Adipocyte (in vitro differentiated cells): ENCODE measurements at regions not wholly inside any gene's neighbourhood (a gene's known extent, or its start where the extent isn't known, plus 50 kb on each side); places are given as distances from the start of the nearest gene placed in this dataset.

ENCODE experiments used
- DNase-seq: peaks from one replicate; pipeline ENCODE4 v3.0.0-alpha.2; 2015; ENCODE audit warnings: low read depth
- H3K27me3 ChIP-seq: replicated peaks from 2 replicates; pipeline ENCODE4 v1.7.0; 2013; ENCODE audit warnings: mild to moderate bottlenecking, low read length, moderate library complexity; ENCODE audit not compliant: control insufficient read depth, insufficient read depth
- H3K36me3 ChIP-seq: 2 replicates; pipeline ENCODE4 v1.7.0; 2013; ENCODE audit warnings: low read length, mild to moderate bottlenecking, moderate library complexity; ENCODE audit not compliant: control insufficient read depth, insufficient read depth, severe bottlenecking
- H3K4me1 ChIP-seq: 2 replicates; pipeline ENCODE4 v1.7.0; 2013; ENCODE audit warnings: mild to moderate bottlenecking, low read length, moderate library complexity; ENCODE audit not compliant: control insufficient read depth, insufficient read depth
- H3K4me3 ChIP-seq: 2 replicates; pipeline ENCODE4 v1.7.0; 2013; ENCODE audit warnings: mild to moderate bottlenecking, low read length, moderate library complexity
- H3K9ac ChIP-seq: 2 replicates; pipeline ENCODE4 v1.7.0; 2013; ENCODE audit warnings: mild to moderate bottlenecking, low read length, moderate library complexity
- H3K9me3 ChIP-seq: 2 replicates; pipeline ENCODE4 v1.7.0; 2013; ENCODE audit warnings: mild to moderate bottlenecking, low read length, moderate library complexity; ENCODE audit not compliant: control insufficient read depth

- Histone ChIP-seq H3K9me3 (peaks cover 10% of the 10 kb centered on the region), H3K36me3 (no peaks in the 10 kb centered on the region), H3K9ac (no peak overlapping the region), H3K4me3 (no peak overlapping the region), H3K27me3 (no peaks in the 10 kb centered on the region), H3K4me1 (no peaks in the 10 kb centered on the region)
- DNase-seq = no peak
Measured at GRCh38 chr11:109554951-109555350, 133.0 kb downstream of the C11orf87 start.

GRCh38 chr11:109564241-109564640 is 142.3 kb downstream of the C11orf87 start:
- Histone ChIP-seq H3K9me3 (no peaks in the 10 kb centered on the region), H3K36me3 (no peaks in the 10 kb centered on the region), H3K9ac (no peak overlapping the region), H3K4me1 (no peaks in the 10 kb centered on the region), H3K4me3 (no peak overlapping the region), H3K27me3 (no peaks in the 10 kb centered on the region)
- DNase-seq = no peak

- no peaks in the 10 kb centered on the region for H3K9me3 ChIP-seq
- H3K4me3 ChIP-seq = no peak overlapping the region
- no peaks in the 10 kb centered on the region for H3K36me3 ChIP-seq
- H3K27me3 ChIP-seq = no peaks in the 10 kb centered on the region
- no peak overlapping the region for H3K9ac ChIP-seq
- no peak for DNase-seq
- H3K4me1 ChIP-seq = peaks cover 6% of the 10 kb centered on the region
Measured at GRCh38 chr11:109582470-109582869, 160.5 kb downstream of the C11orf87 start.

- Histone ChIP-seq H3K27me3 (no peaks in the 10 kb centered on the region), H3K9me3 (no peaks in the 10 kb centered on the region), H3K4me3 (no peak overlapping the region), H3K9ac (no peak overlapping the region), H3K4me1 (peaks cover 6% of the 10 kb centered on the region), H3K36me3 (no peaks in the 10 kb centered on the region)
- DNase-seq = no peak
Measured at GRCh38 chr11:109584001-109584972, 162.3 kb downstream of the C11orf87 start.

GRCh38 chr11:109586789-109587188 is 164.8 kb downstream of the C11orf87 start:
- no peaks in the 10 kb centered on the region for H3K27me3 ChIP-seq

GRCh38 chr11:109590782-109591181 is 168.8 kb downstream of the C11orf87 start:
- H3K9ac ChIP-seq = no peak overlapping the region
- no peaks in the 10 kb centered on the region for H3K36me3 ChIP-seq
- H3K27me3 ChIP-seq = peaks cover 7% of the 10 kb centered on the region
- no peaks in the 10 kb centered on the region for H3K9me3 ChIP-seq
- no peak overlapping the region for H3K4me3 ChIP-seq
- no peak for DNase-seq
- H3K4me1 ChIP-seq = no peaks in the 10 kb centered on the region

More at GRCh38 chr11:109586789-109587188, 164.8 kb downstream of the C11orf87 start:
- DNase-seq = no peak
- H3K4me1 ChIP-seq = peaks cover 6% of the 10 kb centered on the region
- H3K9ac ChIP-seq = no peak overlapping the region
- H3K9me3 ChIP-seq = no peaks in the 10 kb centered on the region
- no peaks in the 10 kb centered on the region for H3K36me3 ChIP-seq
- H3K4me3 ChIP-seq = no peak overlapping the region

GRCh38 chr11:109597336-109597735 is 175.3 kb downstream of the C11orf87 start:
- DNase-seq = no peak
- no peaks in the 10 kb centered on the region for H3K9me3 ChIP-seq
- H3K9ac ChIP-seq = no peak overlapping the region
- no peaks in the 10 kb centered on the region for H3K36me3 ChIP-seq
- no peak overlapping the region for H3K4me3 ChIP-seq
- peaks cover 7% of the 10 kb centered on the region for H3K27me3 ChIP-seq
- no peaks in the 10 kb centered on the region for H3K4me1 ChIP-seq

GRCh38 chr11:109604481-109605400 is 182.8 kb downstream of the C11orf87 start:
- Histone ChIP-seq H3K36me3 (no peaks in the 10 kb centered on the region), H3K9me3 (no peaks in the 10 kb centered on the region), H3K27me3 (no peaks in the 10 kb centered on the region), H3K4me3 (no peak overlapping the region), H3K9ac (no peak overlapping the region), H3K4me1 (peaks cover 8% of the 10 kb centered on the region)
- DNase-seq = no peak

- Histone ChIP-seq H3K4me1 (peaks cover 8% of the 10 kb centered on the region), H3K9me3 (no peaks in the 10 kb centered on the region), H3K27me3 (no peaks in the 10 kb centered on the region), H3K36me3 (no peaks in the 10 kb centered on the region), H3K9ac (no peak overlapping the region), H3K4me3 (no peak overlapping the region)
- no peak for DNase-seq
Measured at GRCh38 chr11:109606256-109606655, 184.3 kb downstream of the C11orf87 start.

GRCh38 chr11:109609454-109610185 is 187.6 kb downstream of the C11orf87 start:
- no peak overlapping the region for H3K4me3 ChIP-seq
- no peak for DNase-seq
- H3K27me3 ChIP-seq = no peaks in the 10 kb centered on the region
- H3K36me3 ChIP-seq = no peaks in the 10 kb centered on the region
- peaks cover 6% of the 10 kb centered on the region for H3K4me1 ChIP-seq
- no peak overlapping the region for H3K9ac ChIP-seq
- H3K9me3 ChIP-seq = no peaks in the 10 kb centered on the region
